Lower leg skin (tissue), 3 donors: ENCODE measurements at regions not wholly inside any gene's neighbourhood (a gene's known extent, or its start where the extent isn't known, plus 50 kb on each side); places are given as distances from the start of the nearest gene placed in this dataset.

Source experiments
- CTCF ChIP-seq, 3 donors: fragments of 450-650 bp; IDR thresholded peaks; one replicate each; pipeline ENCODE4 v1.5.1; 2016; ENCODE audit warnings: antibody characterized with exemption in 3 of 3, mild to moderate bottlenecking in 3 of 3, moderate library complexity in 2 of 3
- POLR2A ChIP-seq, 2 donors: fragments of 450-650 bp; IDR thresholded peaks; one replicate each; pipeline ENCODE4 v1.6.1; 2016 to 2017; ENCODE audit warnings: antibody characterized with exemption in 2 of 2, mild to moderate bottlenecking in 1 of 2, moderate library complexity in 1 of 2

- TF ChIP-seq POLR2A (IDR thresholded peaks at IDR 0.05) (no peak), CTCF (IDR thresholded peaks at IDR 0.05) (no peak)
Measured at GRCh38 chr4:65050786-65051185, 619.5 kb downstream of the EPHA5 start.
